Epithelial cell of proximal tubule (primary cell): ENCODE measurements at regions not wholly inside any gene's neighbourhood (a gene's known extent, or its start where the extent isn't known, plus 50 kb on each side); places are given as distances from the start of the nearest gene placed in this dataset.

Source experiments
- DNase-seq: peaks from one replicate; pipeline ENCODE4 v3.0.0-alpha.2; 2011; ENCODE audit warnings: low read depth
- H3K4me3 ChIP-seq: 2 replicates; pipeline ENCODE4 v1.5.1; 2011; ENCODE audit warnings: low read depth, mild to moderate bottlenecking, low read length
- TF ChIP-seq, protein P1 (sequence below): conservative IDR thresholded peaks from 2 replicates; pipeline ENCODE4 v1.5.1; 2012; ENCODE audit warnings: low read depth, mild to moderate bottlenecking, low read length

DNA sequence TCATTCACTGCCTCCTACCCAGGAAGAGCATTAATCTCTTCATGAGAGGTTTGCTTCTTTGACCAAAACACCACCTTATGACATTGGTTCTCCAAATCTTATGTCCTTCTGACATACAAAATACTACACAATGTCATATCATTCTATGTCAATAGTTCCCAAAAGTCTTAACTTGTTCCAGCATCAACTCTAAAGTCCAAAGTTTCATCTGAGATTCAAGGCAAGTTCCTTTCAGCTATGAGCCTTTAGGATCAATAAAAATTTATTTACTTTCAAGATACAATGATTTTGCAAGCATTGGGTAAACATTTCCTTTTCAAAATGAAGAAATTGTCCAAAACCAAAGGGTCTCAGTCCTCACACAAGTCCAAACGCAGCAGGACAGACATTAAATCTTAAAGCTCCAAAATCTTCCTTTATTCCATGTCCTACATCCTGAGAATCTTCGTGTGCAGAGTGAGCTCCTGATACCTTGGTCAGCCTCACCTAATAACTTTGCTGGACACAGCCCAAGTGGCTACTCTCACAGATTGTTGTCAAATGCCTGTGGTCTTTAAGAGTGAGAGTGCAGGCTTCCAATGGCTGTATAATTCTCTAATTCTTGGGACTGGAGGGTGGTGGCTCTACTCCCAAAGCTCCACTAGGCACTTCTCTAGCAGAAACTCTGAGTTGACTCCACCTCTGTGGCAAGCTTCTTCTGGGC lies 1668.2 kb downstream of the HACE1 start:
- TF ChIP-seq, protein P1, sequence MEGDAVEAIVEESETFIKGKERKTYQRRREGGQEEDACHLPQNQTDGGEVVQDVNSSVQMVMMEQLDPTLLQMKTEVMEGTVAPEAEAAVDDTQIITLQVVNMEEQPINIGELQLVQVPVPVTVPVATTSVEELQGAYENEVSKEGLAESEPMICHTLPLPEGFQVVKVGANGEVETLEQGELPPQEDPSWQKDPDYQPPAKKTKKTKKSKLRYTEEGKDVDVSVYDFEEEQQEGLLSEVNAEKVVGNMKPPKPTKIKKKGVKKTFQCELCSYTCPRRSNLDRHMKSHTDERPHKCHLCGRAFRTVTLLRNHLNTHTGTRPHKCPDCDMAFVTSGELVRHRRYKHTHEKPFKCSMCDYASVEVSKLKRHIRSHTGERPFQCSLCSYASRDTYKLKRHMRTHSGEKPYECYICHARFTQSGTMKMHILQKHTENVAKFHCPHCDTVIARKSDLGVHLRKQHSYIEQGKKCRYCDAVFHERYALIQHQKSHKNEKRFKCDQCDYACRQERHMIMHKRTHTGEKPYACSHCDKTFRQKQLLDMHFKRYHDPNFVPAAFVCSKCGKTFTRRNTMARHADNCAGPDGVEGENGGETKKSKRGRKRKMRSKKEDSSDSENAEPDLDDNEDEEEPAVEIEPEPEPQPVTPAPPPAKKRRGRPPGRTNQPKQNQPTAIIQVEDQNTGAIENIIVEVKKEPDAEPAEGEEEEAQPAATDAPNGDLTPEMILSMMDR: no peak
- DNase-seq: no peak
- no peak overlapping the region for H3K4me3 ChIP-seq

DNA sequence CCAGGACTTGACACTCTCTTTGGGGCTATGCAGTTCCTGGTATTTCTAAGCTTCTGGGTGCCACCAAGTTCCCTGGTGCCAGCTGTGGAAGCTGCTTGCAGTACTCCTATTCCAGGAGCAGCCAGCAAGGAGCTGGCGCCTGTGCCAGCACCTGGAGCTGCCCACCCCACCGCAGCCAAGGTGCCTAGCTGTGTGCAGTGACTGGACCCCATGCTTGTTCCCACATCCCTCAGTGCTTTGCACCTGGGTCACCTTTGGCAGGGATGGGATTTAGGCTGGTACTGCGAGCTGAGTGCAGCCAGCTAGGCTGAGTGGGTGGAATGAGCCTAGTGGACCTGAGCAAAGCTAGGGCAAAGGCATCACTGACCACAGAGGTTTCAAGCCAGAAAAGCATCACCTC lies 1674.9 kb downstream of the HACE1 start:
- no peak overlapping the region for H3K4me3 ChIP-seq
- TF ChIP-seq, protein P1: no peak
- DNase-seq: no peak

DNA sequence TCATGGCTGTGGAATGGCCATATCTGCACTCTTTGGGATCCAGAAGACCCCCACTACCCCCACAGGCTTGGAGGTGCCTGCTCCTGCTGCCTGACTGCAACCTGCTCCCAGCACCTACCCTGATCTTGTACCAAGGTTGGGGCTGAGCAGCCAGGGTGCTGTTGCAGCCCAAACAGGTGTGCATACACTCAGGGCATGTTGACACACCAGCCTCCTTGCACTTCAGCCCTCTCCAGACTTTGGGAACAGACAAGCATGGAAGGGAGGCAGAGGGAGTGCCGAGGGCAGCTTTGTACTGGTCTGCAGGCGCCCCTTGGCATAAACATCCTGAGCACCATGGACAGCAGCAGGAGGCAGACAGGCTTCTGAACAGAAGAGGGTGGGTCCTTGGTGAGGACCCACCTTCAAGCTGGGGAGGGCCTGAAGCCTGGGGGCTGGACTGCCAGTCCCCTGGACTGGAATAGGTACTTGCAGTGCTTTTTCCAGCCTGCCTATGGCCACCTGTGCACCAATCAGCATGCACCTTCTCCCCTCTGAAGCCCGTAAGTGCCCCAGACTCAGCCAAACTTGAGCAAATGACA lies 1675.8 kb downstream of the HACE1 start:
- TF ChIP-seq, protein P1: no peak
- no peak overlapping the region for H3K4me3 ChIP-seq
- DNase-seq: no peak

DNA sequence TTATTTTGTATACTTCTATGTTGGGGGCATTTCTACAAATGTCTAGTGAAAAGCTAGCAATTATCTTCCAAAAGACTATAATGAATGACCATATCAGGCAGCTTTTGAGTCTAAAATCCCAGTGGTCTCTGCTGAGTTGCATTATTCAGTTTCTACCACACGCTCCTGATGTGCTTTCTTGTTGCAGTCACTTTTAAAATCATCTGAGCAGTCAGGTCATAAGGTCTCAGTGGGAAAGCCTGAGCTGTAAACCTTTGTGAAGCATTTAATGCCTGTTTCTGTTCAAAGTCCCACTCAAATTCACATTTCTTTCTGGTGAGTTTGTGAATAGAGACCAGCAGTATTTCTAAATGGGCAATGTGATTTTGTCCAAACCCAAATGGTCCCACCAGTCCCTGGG lies 1681.5 kb downstream of the HACE1 start:
- TF ChIP-seq, protein P1: no peak
- DNase-seq: no peak
- no peak overlapping the region for H3K4me3 ChIP-seq

DNA sequence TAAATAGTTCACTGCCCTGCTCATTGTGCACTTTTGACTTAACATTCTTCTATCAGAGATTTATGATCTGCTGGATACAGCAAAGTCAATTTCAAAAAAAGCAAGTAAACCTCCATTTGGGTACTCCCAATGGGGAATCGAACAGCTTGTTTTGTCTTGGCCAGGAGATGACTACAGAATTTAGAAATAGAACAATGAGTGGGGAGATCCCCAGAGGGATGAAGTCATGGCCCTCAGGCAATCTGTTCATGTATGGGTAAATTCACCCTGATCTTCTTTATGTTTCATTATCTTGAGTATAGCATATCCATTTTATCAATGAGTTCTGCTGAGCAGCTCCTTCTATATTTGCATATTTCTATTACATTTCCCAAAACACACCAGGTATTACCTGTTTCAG lies 1681.9 kb downstream of the HACE1 start:
- TF ChIP-seq, protein P1: no peak
- no peak overlapping the region for H3K4me3 ChIP-seq
- DNase-seq: no peak

DNA sequence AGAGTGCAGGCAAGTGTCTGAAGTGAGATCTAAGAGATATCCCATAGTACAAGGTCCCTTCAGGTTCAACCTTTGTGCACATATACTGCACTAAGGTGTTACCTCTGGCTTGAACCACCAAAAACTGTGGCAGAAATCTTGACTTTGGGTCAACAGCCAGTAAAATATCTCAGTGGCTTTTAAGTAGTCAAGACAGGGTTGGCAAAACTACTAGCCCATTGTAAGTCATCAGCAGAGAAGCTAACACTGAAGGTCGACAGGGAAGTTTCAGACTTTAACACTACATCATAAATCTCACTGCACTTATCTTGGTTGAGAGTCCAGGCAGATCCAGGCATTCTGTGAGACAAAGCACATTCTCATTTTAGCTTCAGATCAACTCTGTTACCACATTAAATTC lies 1684.7 kb downstream of the HACE1 start:
- DNase-seq: no peak
- no peak overlapping the region for H3K4me3 ChIP-seq
- TF ChIP-seq, protein P1: no peak
